HG03139 (cell line): ENCODE measurements at regions not wholly inside any gene's neighbourhood (a gene's known extent, or its start where the extent isn't known, plus 50 kb on each side); places are given as distances from the start of the nearest gene placed in this dataset.
"Not testable (repeated sequence)": the region's sequence is repeated elsewhere in the genome, so short reads cannot be mapped to it uniquely, and the experiment has no call there.

ENCODE experiments used
- ATAC-seq: cut with Tn5 transposase; IDR thresholded peaks from one replicate; pipeline ENCODE4 v1.9.1; 2021; ENCODE audit not compliant: unreplicated experiment

DNA sequence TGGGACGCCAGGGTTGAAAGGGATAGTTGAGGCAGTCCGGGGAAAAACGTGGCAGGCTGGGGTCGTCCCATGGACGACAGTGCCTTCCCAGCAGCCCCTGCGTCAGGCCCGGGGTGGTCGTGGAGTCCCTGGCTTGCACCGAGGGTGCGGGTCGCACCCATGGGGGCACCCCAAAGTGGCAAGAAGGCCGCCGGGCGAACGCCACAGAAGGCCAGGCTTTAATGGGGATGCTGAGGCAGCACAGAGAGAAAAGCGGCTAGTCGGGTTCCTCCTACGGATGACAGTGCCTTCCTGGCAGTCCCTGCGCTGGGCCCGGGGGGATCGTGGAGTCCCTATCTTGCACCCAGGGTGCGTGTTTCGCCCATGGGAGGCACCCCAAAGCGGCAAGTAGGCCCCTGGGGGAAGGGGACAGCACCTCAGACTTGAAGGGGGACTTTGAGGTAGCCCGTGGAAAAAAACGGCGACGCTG is 158.6 kb upstream of the ALG10B start:
- no peak for ATAC-seq

GRCh38 chr12:38158428-38159091 is 158.0 kb upstream of the ALG10B start:
- no peak for ATAC-seq

DNA sequence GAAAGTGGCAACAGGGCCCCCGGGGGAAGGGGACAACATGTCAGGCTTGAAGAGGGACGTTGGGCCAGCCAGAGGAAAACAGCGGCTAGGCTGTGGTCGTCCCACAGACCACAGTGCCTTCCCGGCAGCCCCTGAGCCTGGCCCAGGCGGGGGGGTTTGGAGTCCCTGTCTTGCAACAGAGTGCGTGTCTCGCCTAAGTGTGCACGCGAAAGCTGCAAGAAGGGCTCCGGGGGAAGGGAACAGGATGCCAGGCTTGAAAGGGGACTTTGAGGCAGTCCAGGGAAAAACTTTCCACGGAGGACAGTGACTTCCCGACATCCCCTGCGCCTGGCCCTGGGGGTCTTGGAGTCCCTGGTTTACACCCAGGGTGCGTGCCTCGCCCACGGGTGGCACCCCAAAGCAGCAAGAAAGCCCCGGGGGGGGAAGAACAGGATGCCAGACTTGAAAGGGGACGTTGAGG is 157.5 kb upstream of the ALG10B start:
- no peak for ATAC-seq

- ATAC-seq, result no peak
Observed at GRCh38 chr12:38159591-38160317, 156.8 kb upstream of the ALG10B start.

DNA sequence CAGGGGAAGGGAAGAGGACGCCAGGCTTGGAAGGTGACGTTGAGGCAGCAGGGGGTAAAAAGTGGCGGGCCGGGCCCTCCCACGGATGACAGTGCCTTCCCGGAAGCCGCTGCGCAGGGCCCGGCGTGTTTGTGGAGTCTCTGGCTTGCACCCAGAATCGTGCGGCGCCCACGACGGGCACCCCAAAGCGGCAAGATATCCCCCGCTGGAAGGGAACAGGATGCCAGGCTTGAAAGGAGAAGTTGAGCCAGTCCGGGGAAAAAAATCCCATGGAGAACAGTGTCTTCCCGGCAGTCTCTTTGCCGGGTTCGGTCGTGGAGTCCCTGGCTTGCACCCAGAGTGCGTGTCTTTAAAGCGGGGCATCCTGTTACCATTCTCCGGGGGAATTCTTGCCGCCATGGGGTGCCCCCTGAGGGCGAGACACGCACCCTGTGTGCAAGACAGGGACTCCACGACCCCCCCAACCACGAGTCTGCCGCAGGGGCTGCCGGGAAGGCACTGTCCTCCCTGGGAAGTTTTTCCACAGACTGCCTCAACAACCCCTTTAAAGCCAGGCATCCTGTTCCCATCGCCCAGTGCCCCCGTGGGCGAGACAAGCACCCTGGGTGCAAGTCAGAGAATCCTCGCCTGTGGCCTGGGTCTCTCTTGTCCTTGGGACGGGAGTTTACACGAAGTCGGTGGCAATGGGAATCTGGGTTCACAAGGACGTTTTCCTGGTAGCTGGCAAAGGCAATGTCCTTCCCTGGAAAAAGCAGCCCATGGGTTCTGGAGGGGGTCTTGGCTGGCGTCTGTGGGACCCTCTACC is 156.1 kb upstream of the ALG10B start:
- no peak for ATAC-seq

DNA sequence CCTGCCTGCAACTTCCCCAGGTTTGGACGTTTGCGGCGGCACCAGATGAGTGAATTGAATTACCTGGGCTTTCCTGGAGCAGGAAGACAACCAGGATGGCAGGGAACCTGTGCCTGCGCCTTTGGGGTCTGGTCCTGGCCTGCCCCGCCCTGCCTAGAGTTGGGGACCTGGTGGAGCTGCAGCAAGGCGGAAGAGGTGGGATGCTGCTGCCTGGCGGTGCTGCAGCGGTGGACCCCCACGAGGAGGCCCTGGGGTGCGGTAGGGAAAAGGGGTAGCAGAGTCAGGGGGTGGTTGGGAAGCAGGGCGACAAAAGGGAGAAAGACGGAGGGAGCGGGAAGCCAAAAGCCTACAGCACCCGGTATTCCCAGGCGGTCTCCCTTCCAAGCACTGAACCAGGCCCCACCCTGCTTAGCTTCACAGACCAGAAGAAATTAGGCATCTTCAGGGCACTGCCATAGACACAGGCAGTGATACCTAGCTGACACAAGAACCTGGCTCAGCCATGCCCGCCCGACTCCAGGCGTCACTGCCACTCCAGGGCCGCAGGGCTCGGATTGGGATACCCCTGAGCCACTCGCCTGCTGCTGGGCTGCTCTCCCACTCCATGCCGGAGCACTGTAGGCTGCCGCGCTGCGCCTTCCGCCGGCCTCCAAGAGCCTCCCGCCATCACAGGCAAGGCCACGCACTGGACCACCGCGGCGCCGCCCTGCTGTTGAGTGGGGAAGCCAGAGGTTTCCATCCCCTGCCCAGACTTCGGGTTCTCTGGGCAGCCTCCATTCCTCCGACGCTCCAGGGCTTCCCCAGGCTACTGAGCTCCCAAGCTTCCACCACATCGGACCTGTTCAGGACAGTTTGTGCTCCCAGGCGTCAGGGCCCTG is 155.2 kb upstream of the ALG10B start:
- ATAC-seq, result no peak

GRCh38 chr12:38162013-38162412 is 154.6 kb upstream of the ALG10B start:
- ATAC-seq, result no peak

GRCh38 chr12:38162708-38163441 is 153.7 kb upstream of the ALG10B start:
- ATAC-seq, result no peak

DNA sequence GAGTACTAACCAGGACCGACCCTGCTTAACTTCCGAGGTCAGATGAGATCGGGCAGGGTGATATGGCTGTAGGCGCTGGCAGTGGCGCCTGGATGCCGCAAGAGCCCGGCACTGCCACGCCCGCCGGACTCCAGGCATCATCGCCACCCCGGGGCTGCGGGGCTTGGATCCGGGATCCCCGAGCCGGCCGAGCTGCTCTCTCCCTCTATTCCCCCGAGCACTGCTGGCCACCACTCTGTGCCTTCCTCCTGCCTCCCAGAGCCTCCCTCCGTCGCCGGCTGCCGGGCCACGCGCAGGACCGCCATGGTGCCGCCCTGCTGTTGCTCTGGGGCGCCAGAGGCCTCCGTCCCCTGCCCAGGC is 153.2 kb upstream of the ALG10B start:
- ATAC-seq, result no peak

DNA sequence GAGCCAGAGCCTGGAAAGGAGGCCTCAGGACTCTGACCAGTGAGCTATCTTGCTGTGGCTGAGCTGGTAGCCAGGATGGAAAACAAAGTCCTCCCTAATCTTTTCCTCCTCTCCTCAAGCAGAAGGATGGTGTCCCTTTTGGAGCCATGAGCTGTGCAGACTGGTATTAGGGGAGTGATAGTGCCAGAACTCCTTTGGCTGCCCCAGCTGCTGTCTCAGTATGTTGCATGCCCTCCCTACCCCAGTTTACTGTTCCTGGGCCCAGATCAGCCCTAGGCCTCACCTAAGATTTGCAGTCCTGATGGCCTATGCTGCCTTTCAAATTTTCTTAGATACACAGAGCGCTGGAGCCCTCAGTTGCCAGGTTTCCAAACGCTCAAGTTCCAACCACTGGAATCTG is 150.3 kb upstream of the ALG10B start:
- ATAC-seq, result no peak

DNA sequence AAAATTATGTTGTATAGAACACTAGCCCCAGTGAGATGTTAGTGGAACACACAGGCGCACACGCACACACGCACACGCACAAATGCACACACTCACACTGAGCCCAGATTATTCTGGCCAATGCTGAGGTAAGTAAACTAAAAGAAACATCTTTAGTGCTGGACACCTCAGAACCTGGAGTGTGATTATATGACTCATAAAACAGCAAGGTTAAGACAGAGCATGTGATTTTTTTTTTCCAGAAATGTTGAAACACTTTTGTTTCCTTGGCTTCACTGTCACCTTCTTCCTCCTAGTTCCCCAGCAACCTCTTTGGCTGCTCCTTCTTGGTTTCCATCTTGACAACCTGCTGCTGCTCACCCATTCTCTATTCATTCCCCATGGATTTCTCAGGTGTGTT is 141.0 kb upstream of the ALG10B start:
- ATAC-seq, result no peak

- ATAC-seq, result not testable (repeated sequence)
Observed at GRCh38 chr12:38183617-38184016, 133.0 kb upstream of the ALG10B start.

- ATAC-seq, result not testable (repeated sequence)
Observed at GRCh38 chr12:38197286-38197685, 119.3 kb upstream of the ALG10B start.

- ATAC-seq, result no peak
Observed at GRCh38 chr12:38201461-38202276, 114.9 kb upstream of the ALG10B start.

- ATAC-seq, result no peak
Observed at GRCh38 chr12:38204831-38205230, 111.7 kb upstream of the ALG10B start.

DNA sequence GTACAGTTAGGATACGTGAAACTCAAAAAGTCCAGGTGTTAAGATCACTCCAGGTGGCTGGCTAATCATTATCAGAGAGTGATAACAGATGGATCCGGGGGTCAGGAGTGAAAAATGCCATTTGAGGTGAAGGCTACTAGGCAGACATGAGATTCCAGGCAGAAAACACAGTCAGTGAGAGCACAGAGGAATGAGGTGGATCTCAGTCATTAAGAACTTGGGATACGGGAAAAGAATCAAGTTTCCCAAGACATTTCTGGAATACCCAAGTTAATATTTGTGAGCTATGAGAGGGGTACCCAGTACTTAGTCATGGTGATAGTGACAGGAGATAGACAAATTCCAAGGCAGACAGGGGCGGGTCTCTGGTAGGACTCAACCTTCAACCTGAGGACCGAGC is 94.6 kb upstream of the ALG10B start:
- no peak for ATAC-seq

- ATAC-seq, result not testable (repeated sequence)
Observed at GRCh38 chr12:38238328-38238727, 78.2 kb upstream of the ALG10B start.

DNA sequence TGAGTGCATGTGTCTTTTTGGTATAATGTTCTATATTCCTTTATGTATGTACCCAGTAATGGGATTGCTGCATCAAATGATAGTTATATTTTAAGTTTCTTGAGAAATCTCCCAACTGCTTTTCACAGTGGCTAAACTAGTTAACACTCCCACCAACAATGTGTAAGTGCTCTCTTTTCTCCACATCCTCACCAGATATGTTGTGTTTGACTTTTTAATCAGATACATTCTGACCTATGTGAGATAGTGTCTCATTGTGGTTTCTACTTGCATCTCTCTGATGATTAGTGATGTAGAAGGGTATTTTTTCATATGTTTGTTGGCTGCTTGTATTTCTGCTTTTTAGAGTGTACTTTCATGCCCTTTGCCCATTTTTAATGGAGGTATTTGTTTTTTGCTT is 62.8 kb upstream of the ALG10B start:
- ATAC-seq, result no peak

DNA sequence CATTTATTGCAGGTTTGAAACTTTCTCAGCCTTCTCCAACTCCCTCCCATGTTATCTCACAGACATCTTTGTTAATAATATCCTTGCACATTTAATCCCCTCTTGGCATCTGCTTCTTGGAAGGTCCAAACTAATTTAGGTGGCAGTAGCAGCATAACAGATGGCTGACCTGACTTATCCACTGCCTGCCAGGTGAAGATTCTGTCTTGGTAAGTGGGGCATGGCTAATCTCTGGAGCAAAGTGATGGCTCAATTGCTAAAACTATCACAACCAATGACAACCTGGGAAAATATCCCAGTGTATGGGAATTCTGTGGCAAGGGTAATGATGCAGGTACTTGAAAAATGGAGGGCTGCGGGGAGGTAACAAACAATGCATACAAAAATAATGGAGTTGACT is 58.2 kb upstream of the ALG10B start:
- no peak for ATAC-seq
